ENCODE measurements at regions not wholly inside any gene's neighbourhood (a gene's known extent, or its start where the extent isn't known, plus 50 kb on each side); places are given as distances from the start of the nearest gene placed in this dataset.

- DNase-seq (ENCODE audit: low spot score) (no peak), ATAC-seq (ENCODE audit: low read depth) (no peak)
- Histone ChIP-seq H3K4me1 (ENCODE audit: insufficient read depth, poor library complexity, severe bottlenecking) (no peaks in the 10 kb centered on the region), H3K27ac (ENCODE audit: poor library complexity, severe bottlenecking) (no peak overlapping the region), H3K36me3 (ENCODE audit: low read depth) (peaks cover 27% of the 10 kb centered on the region), H3K9me3 (ENCODE audit: severe bottlenecking) (peaks cover 2% of the 10 kb centered on the region), H3K27me3 (ENCODE audit: insufficient read depth, poor library complexity, severe bottlenecking) (no peaks in the 10 kb centered on the region), H3K4me3 (ENCODE audit: severe bottlenecking) (no peak overlapping the region)
- no peak for TF ChIP-seq CTCF (IDR thresholded peaks at IDR 0.05; ENCODE audit: poor library complexity, severe bottlenecking)
Measured at GRCh38 chr20:52081791-52082190, 109.8 kb downstream of the ZFP64 start.

GRCh38 chr20:52081066-52081465 is 110.5 kb downstream of the ZFP64 start:
- Histone ChIP-seq H3K4me1 (ENCODE audit: insufficient read depth, poor library complexity, severe bottlenecking) (no peaks in the 10 kb centered on the region), H3K27ac (ENCODE audit: poor library complexity, severe bottlenecking) (no peak overlapping the region), H3K27me3 (ENCODE audit: insufficient read depth, poor library complexity, severe bottlenecking) (no peaks in the 10 kb centered on the region), H3K9me3 (ENCODE audit: severe bottlenecking) (no peaks in the 10 kb centered on the region), H3K4me3 (ENCODE audit: severe bottlenecking) (no peak overlapping the region), H3K36me3 (ENCODE audit: low read depth) (peaks cover 20% of the 10 kb centered on the region)
- no peak for DNase-seq (ENCODE audit: low spot score)
- no peak for ATAC-seq (ENCODE audit: low read depth)
- no peak for TF ChIP-seq CTCF (IDR thresholded peaks at IDR 0.05; ENCODE audit: poor library complexity, severe bottlenecking)

GRCh38 chr20:52078289-52078688 is 113.3 kb downstream of the ZFP64 start:
- Histone ChIP-seq H3K4me1 (ENCODE audit: insufficient read depth, poor library complexity, severe bottlenecking) (no peaks in the 10 kb centered on the region), H3K27ac (ENCODE audit: poor library complexity, severe bottlenecking) (no peak overlapping the region), H3K4me3 (ENCODE audit: severe bottlenecking) (no peak overlapping the region), H3K9me3 (ENCODE audit: severe bottlenecking) (no peaks in the 10 kb centered on the region), H3K36me3 (ENCODE audit: low read depth) (peaks cover 2% of the 10 kb centered on the region), H3K27me3 (ENCODE audit: insufficient read depth, poor library complexity, severe bottlenecking) (no peaks in the 10 kb centered on the region)
- no peak for TF ChIP-seq CTCF (IDR thresholded peaks at IDR 0.05; ENCODE audit: poor library complexity, severe bottlenecking)
- DNase-seq (ENCODE audit: low spot score) (no peak), ATAC-seq (ENCODE audit: low read depth) (no peak)

- H3K27ac ChIP-seq (ENCODE audit: poor library complexity, severe bottlenecking) = no peak overlapping the region
Measured at GRCh38 chr20:52076164-52076563, 115.4 kb downstream of the ZFP64 start.

More at GRCh38 chr20:52076164-52076563, 115.4 kb downstream of the ZFP64 start:
- Histone ChIP-seq H3K27me3 (ENCODE audit: insufficient read depth, poor library complexity, severe bottlenecking) (no peaks in the 10 kb centered on the region), H3K4me1 (ENCODE audit: insufficient read depth, poor library complexity, severe bottlenecking) (no peaks in the 10 kb centered on the region), H3K9me3 (ENCODE audit: severe bottlenecking) (no peaks in the 10 kb centered on the region), H3K36me3 (ENCODE audit: low read depth) (no peaks in the 10 kb centered on the region), H3K4me3 (ENCODE audit: severe bottlenecking) (no peak overlapping the region)
- TF ChIP-seq CTCF (IDR thresholded peaks at IDR 0.05; ENCODE audit: poor library complexity, severe bottlenecking) = no peak
- DNase-seq (ENCODE audit: low spot score) (no peak), ATAC-seq (ENCODE audit: low read depth) (no peak)
